ENCODE measurements at regions not wholly inside any gene's neighbourhood (a gene's known extent, or its start where the extent isn't known, plus 50 kb on each side); places are given as distances from the start of the nearest gene placed in this dataset.

DNA sequence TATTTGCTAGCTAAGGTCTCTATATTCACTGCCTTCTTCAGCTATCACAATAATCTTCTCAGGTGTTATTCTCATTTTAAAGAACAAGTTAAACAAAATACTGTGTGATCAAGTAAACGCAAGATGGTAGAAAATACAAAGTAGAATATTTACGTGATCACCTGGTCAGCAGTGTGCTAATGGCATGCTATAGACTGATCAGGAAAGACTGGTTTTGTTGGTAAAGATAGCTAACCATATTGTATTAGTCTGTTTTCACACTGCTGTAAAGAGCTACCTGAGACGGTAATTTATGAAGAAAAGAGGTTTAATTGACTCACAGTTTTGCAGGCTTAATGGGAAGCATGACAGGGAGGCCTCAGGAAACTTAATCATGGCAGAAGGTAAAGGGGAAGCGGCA is 50.4 kb downstream of the ZBTB38 start:
- H2AFZ ChIP-seq (ENCODE audit: low read length) = no peak overlapping the region
- H3K9ac ChIP-seq (ENCODE audit: insufficient read depth, low read depth, low read length) = no peak overlapping the region
- H3K4me1 ChIP-seq (ENCODE audit: insufficient read depth, low read length) = peaks cover 14% of the 10 kb centered on the region
- BruUV-seq (replicated peaks) = no TSS peak
- no peaks in the 10 kb centered on the region for H3K9me3 ChIP-seq (ENCODE audit: low read length)
- no peak overlapping the region for H3K27ac ChIP-seq (ENCODE audit: extremely low read length, insufficient read depth, low read length)
- ATAC-seq (no peak), DNase-seq (ENCODE audit: low spot score) (no peak), FAIRE-seq (no peak)
- H3K36me3 ChIP-seq (replicated peaks in 1 of 2; ENCODE audit: control insufficient read depth in 1 of 2, insufficient read depth in 2 of 2, low read length in 2 of 2) = peaks cover 13 to 70% of the 10 kb centered on the region in 2 experiments
- peaks cover 16% of the 10 kb centered on the region for H3K79me2 ChIP-seq (ENCODE audit: insufficient read depth, low read length)
- ChIA-PET POLR2A (no interaction called here), CTCF (ENCODE audit: low intra/inter-chr PET ratio, low total read pairs) (no interaction called here)
- H3K4me2 ChIP-seq (ENCODE audit: low read depth, low read length) = no peak overlapping the region
- intact Hi-C loops (cut with micrococcal nuclease; ENCODE audit: unreplicated experiment) (no loop called here), in situ Hi-C loops (cut with HindIII; ENCODE audit: extremely low pct_ligation_motif_present, low pct_unique_long_range_greater_than_20kb) (no loop called here)
- no peaks in the 10 kb centered on the region for H3K27me3 ChIP-seq (ENCODE audit: control insufficient read depth in 1 of 2, insufficient read depth in 2 of 2, low read length in 2 of 2)
- WGBS (ENCODE audit: low lambda C conversion rate) = 98% methylated on average over 4 of the region's 4 CpGs
- H4K20me1 ChIP-seq (ENCODE audit: insufficient read depth, low read length) = no peaks in the 10 kb centered on the region
- TF ChIP-seq ELF3 (CRISPR knock-in tag; IDR thresholded peaks at IDR 0.05) = no peak
- no peak for TF ChIP-seq MEF2D (CRISPR knock-in tag; IDR thresholded peaks at IDR 0.05)
- TF ChIP-seq MED8 (CRISPR knock-in tag; IDR thresholded peaks at IDR 0.05; ENCODE audit: insufficient replicate concordance) = no peak
- TF ChIP-seq, protein P1, sequence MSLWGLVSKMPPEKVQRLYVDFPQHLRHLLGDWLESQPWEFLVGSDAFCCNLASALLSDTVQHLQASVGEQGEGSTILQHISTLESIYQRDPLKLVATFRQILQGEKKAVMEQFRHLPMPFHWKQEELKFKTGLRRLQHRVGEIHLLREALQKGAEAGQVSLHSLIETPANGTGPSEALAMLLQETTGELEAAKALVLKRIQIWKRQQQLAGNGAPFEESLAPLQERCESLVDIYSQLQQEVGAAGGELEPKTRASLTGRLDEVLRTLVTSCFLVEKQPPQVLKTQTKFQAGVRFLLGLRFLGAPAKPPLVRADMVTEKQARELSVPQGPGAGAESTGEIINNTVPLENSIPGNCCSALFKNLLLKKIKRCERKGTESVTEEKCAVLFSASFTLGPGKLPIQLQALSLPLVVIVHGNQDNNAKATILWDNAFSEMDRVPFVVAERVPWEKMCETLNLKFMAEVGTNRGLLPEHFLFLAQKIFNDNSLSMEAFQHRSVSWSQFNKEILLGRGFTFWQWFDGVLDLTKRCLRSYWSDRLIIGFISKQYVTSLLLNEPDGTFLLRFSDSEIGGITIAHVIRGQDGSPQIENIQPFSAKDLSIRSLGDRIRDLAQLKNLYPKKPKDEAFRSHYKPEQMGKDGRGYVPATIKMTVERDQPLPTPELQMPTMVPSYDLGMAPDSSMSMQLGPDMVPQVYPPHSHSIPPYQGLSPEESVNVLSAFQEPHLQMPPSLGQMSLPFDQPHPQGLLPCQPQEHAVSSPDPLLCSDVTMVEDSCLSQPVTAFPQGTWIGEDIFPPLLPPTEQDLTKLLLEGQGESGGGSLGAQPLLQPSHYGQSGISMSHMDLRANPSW (CRISPR knock-in tag; IDR thresholded peaks at IDR 0.05; ENCODE audit: borderline replicate concordance) = no peak
- TF ChIP-seq ZSCAN9 (CRISPR knock-in tag; IDR thresholded peaks at IDR 0.05; ENCODE audit: borderline replicate concordance) = no peak
- H3K4me3 ChIP-seq (replicated peaks in 1 of 3; ENCODE audit: insufficient read depth in 1 of 3, low read depth in 2 of 3, low read length in 3 of 3) = no peak overlapping the region

DNA sequence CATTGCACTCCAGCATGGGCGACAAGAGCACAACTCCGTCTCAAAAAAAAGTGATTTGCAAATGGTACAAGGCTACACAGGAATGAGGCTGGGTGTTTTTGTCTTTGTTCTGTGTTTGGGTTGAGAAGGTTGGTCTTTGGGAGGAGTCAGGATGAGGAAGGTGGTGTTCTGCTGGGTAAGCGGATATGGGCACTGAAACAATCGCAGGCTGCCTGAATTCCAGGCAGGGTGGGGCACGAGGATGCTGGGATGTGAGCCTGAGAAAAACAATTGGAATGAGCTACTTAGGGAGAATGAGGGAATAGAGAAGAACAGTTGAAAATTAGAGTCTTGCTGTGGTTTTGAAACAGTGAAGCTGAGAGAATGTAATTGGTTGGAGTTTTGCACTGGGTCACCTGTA is 51.6 kb downstream of the ZBTB38 start:
- no TSS peak for BruUV-seq (replicated peaks)
- H3K9ac ChIP-seq (ENCODE audit: insufficient read depth, low read depth, low read length) = no peak overlapping the region
- peaks cover 7 to 64% of the 10 kb centered on the region in 2 experiments; a peak in 4 of 5 replicates for H3K36me3 ChIP-seq (replicated peaks in 1 of 2; ENCODE audit: control insufficient read depth in 1 of 2, insufficient read depth in 2 of 2, low read length in 2 of 2)
- H3K4me2 ChIP-seq (ENCODE audit: low read depth, low read length) = no peak overlapping the region
- H3K27ac ChIP-seq (ENCODE audit: extremely low read length, insufficient read depth, low read length) = no peak overlapping the region
- 99% methylated on average over 5 of the region's 5 CpGs for WGBS (ENCODE audit: low lambda C conversion rate)
- H4K20me1 ChIP-seq (ENCODE audit: insufficient read depth, low read length) = no peaks in the 10 kb centered on the region
- H3K4me3 ChIP-seq (replicated peaks in 1 of 3; ENCODE audit: insufficient read depth in 1 of 3, low read depth in 2 of 3, low read length in 3 of 3) = no peak overlapping the region
- intact Hi-C loops (cut with micrococcal nuclease; ENCODE audit: unreplicated experiment) = no loop called here
- in situ Hi-C loops (cut with HindIII; ENCODE audit: extremely low pct_ligation_motif_present, low pct_unique_long_range_greater_than_20kb) = no loop called here
- TF ChIP-seq KDM4B (CRISPR knock-in tag; IDR thresholded peaks at IDR 0.05) (no peak), FOXK1 (CRISPR knock-in tag; IDR thresholded peaks at IDR 0.05; ENCODE audit: borderline replicate concordance, low read depth) (no peak), ZNF563 (CRISPR knock-in tag; IDR thresholded peaks at IDR 0.05) (no peak)
- no peak overlapping the region for H2AFZ ChIP-seq (ENCODE audit: low read length)
- no peak for ATAC-seq
- FAIRE-seq = no peak
- POLR2A ChIA-PET = no interaction called here
- H3K4me1 ChIP-seq (ENCODE audit: insufficient read depth, low read length) = peaks cover 11% of the 10 kb centered on the region
- no peaks in the 10 kb centered on the region for H3K9me3 ChIP-seq (ENCODE audit: low read length)
- no peak for DNase-seq (ENCODE audit: low spot score)
- H3K27me3 ChIP-seq (ENCODE audit: control insufficient read depth in 1 of 2, insufficient read depth in 2 of 2, low read length in 2 of 2) = no peaks in the 10 kb centered on the region
- CTCF ChIA-PET (ENCODE audit: low intra/inter-chr PET ratio, low total read pairs) = no interaction called here
- H3K79me2 ChIP-seq (ENCODE audit: insufficient read depth, low read length) = peaks cover 10% of the 10 kb centered on the region

All from HepG2 (cell line).